GM12891 (cell line): ENCODE measurements at regions not wholly inside any gene's neighbourhood (a gene's known extent, or its start where the extent isn't known, plus 50 kb on each side); places are given as distances from the start of the nearest gene placed in this dataset.

ENCODE experiments used
- PAX5 ChIP-seq: IDR thresholded peaks from 2 replicates; pipeline ENCODE4 v1.6.1; 2011; ENCODE audit warnings: low read length, moderate library complexity, mild to moderate bottlenecking; ENCODE audit not compliant: insufficient read depth, severe bottlenecking
- POLR2AphosphoS5 ChIP-seq: IDR thresholded peaks from 2 replicates; pipeline ENCODE4 v1.6.1; 2011; ENCODE audit warnings: low read depth, low read length, control low read depth
- TAF1 ChIP-seq: IDR thresholded peaks from 2 replicates; pipeline ENCODE4 v1.6.1; 2011; ENCODE audit warnings: low read depth, low read length, control low read depth

DNA sequence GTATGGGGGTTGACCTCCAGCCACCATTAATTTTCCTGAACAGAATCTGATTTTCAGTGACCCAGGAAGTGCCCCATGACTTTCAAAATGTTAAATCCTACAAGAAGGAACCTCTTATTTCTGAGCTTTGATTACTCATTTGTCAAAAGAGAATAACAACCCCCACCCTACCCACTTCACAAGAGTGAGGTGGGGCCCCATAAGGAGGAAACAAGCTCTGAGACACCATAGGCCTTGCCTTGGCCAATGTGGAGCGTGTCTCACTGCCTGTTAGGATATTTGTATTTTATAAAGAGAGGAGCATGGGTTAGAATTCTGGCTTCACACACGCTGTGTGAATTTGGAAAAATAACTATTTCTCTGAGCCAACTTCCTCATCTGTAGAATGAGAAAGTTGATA is 158.9 kb downstream of the TTC32 start:
- TF ChIP-seq POLR2AphosphoS5 (no peak), PAX5 (no peak), TAF1 (no peak)
